A673 (cell line): ENCODE measurements at regions not wholly inside any gene's neighbourhood (a gene's known extent, or its start where the extent isn't known, plus 50 kb on each side); places are given as distances from the start of the nearest gene placed in this dataset.

Experiments used
- CTCF ChIP-seq: fragments of 300-800, 200-600 bp; sonication (generic); conservative IDR thresholded peaks from 2 replicates; pipeline ENCODE4 v1.5.1; 2017; ENCODE audit warnings: low read depth, mild to moderate bottlenecking, antibody characterized with exemption, low read length, moderate library complexity, mixed read lengths
- EZH2 ChIP-seq: fragments of 200-600 bp; sonication (generic); IDR thresholded peaks from 2 replicates; pipeline ENCODE4 v1.6.1; 2017; ENCODE audit warnings: borderline replicate concordance, low read depth, mild to moderate bottlenecking, mixed read lengths, antibody characterized with exemption, low read length; ENCODE audit not compliant: poor library complexity, severe bottlenecking

- TF ChIP-seq CTCF (no peak), EZH2 (no peak)
These were observed 69.4 kb upstream of the GCSH start for GRCh38 chr16:81165411-81166097.
